ENCODE measurements at regions not wholly inside any gene's neighbourhood (a gene's known extent, or its start where the extent isn't known, plus 50 kb on each side); places are given as distances from the start of the nearest gene placed in this dataset.

GRCh38 chr6:166796610-166797009, 159.7 kb downstream of the RNASET2 start:
- TF ChIP-seq CTCF (optimal IDR thresholded peaks at IDR 0.05 in 1 of 3, IDR thresholded peaks at IDR 0.05 in 1 of 3, conservative IDR thresholded peaks at IDR 0.05 in 1 of 3; ENCODE audit: extremely low read depth in 1 of 3, insufficient read depth in 2 of 3, low read length in 3 of 3) (no peak), EZH2 (IDR thresholded peaks at IDR 0.05; ENCODE audit: low read length) (no peak)

Measured in keratinocyte (primary cell).